Stimulated activated memory B cell treated with anti-CD40 and anti-IgM and Interleukin-4, amounts not matched to agents 10 μg/mL and 1 μg/mL and 100 μg/mL, for 72 hours (primary cell): ENCODE measurements at regions not wholly inside any gene's neighbourhood (a gene's known extent, or its start where the extent isn't known, plus 50 kb on each side); places are given as distances from the start of the nearest gene placed in this dataset.
A peak's percentile ranks its signal among the peaks of the same experiment; 100 is the strongest.

Experiments
- ATAC-seq: fragments of 150-1000 bp; cut with Tn5 transposase; 2 replicates; pipeline ENCODE4 v1.10.0; 2021
- H3K27ac Mint-ChIP-seq: one replicate; pipeline ENCODE4 v1.8.0; 2022; ENCODE audit warnings: mild to moderate bottlenecking, mixed read lengths
- H3K27me3 Mint-ChIP-seq: one replicate; pipeline ENCODE4 v1.8.0; 2022; ENCODE audit warnings: mixed read lengths
- H3K36me3 Mint-ChIP-seq: one replicate; pipeline ENCODE4 v1.8.0; 2022; ENCODE audit warnings: mixed read lengths
- H3K4me1 Mint-ChIP-seq: one replicate; pipeline ENCODE4 v1.8.0; 2022; ENCODE audit warnings: mixed read lengths
- H3K4me3 Mint-ChIP-seq: one replicate; pipeline ENCODE4 v1.8.0; 2022; ENCODE audit warnings: mild to moderate bottlenecking, moderate library complexity, mixed read lengths
- H3K9me3 Mint-ChIP-seq: one replicate; pipeline ENCODE4 v1.8.0; 2022; ENCODE audit warnings: mixed read lengths

DNA sequence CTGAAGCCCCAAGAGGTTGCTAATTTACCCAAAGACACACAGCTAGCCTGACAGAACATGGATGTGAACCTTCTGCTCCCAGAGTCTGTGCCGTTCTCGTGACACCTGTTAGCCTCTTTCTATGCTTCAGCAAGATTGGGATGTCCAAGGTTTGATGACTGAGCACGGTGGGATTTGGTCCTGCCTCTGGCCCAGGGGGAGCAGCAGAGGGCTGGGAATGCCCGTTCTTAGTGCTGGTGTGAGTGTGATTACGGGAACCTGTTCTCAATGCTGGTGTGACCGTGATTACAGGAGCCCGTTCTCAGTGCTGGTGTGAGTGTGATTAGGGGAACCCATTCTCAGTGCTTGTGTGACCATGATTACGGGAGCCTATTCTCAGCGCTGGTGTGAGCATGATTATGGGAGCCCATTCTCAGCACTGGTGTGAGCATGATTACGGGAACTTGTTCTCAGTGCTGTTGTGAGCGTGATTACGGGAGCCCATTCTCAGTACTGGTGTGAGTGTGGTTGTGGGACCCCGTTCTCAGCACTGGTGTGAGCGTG lies 67.3 kb upstream of the SNTG2 start:
- Mint-ChIP-seq H3K9me3 (peaks cover 5% of the 10 kb centered on the region), H3K4me1 (no peaks in the 10 kb centered on the region), H3K4me3 (no peak overlapping the region), H3K27ac (no peak overlapping the region), H3K36me3 (no peaks in the 10 kb centered on the region), H3K27me3 (peaks cover 43% of the 10 kb centered on the region)
- ATAC-seq: no peak

- Mint-ChIP-seq H3K27me3 (peaks cover 43% of the 10 kb centered on the region), H3K4me3 (no peak overlapping the region), H3K36me3 (no peaks in the 10 kb centered on the region), H3K4me1 (no peaks in the 10 kb centered on the region), H3K9me3 (peaks cover 8% of the 10 kb centered on the region), H3K27ac (no peak overlapping the region)
- ATAC-seq: no peak
Observed at GRCh38 chr2:881204-881918, 69.3 kb upstream of the SNTG2 start.

GRCh38 chr2:880201-880970 lies 70.3 kb upstream of the SNTG2 start:
- Mint-ChIP-seq H3K9me3 (peaks cover 8% of the 10 kb centered on the region), H3K36me3 (no peaks in the 10 kb centered on the region), H3K4me3 (no peak overlapping the region), H3K27me3 (peaks cover 34% of the 10 kb centered on the region), H3K4me1 (no peaks in the 10 kb centered on the region), H3K27ac (no peak overlapping the region)
- ATAC-seq: no peak

DNA sequence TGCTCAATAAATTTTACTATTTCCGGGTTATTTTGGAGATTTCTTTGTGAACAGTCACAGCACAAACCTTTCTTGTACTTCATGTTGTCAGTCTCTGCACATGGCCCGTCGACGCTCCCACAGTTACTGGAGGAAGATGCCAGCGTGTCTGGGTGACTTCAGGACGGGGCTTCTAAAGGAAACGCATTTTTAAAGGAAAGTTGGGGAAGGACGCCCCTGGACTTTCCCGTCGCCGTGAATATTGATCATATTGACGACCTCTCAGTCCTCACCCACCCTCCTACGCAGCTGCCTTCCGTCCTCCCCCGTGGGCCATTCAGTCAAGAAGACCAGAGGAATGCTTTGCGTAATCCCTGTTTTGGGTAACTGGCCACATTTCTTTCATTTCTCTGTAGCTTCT lies 71.1 kb upstream of the SNTG2 start:
- H3K36me3 Mint-ChIP-seq: no peaks in the 10 kb centered on the region
- no peak for ATAC-seq
- peaks cover 25% of the 10 kb centered on the region for H3K27me3 Mint-ChIP-seq
- peaks cover 8% of the 10 kb centered on the region for H3K9me3 Mint-ChIP-seq
- H3K27ac Mint-ChIP-seq: no peak overlapping the region
- no peak overlapping the region for H3K4me3 Mint-ChIP-seq
- no peaks in the 10 kb centered on the region for H3K4me1 Mint-ChIP-seq

DNA sequence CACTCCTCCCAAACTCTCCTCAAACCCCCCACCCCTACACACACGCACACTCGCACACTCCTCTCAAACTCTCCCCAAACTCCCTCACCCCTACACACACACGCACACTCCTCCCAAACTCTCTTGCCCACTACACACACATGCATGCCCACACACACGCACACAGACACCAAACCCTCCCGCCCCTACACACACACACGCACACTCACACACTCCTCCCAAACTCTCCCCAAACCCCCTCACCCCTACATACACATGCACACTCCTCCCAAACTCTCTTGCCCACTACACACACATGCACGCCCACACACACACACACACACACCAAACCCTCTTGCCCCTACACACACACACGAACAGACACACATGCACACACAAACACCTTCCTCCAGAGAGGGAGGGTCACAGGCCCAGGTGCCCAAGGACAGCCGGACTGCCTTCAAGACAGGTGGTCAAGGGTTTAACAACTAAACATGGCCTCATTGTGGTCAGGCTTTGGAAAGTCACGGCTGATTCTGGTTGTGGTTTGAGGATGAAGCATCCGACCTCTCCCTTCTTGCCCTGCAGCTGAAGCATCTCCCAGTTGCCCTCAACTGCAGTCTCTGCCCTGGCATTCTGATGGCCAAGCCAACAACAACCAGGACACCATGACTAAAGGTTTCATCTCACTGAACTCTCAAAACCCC lies 72.3 kb upstream of the SNTG2 start:
- Mint-ChIP-seq H3K27me3 (peaks cover 14% of the 10 kb centered on the region), H3K4me3 (no peak overlapping the region), H3K9me3 (peaks cover 8% of the 10 kb centered on the region), H3K27ac (no peak overlapping the region), H3K36me3 (no peaks in the 10 kb centered on the region), H3K4me1 (no peaks in the 10 kb centered on the region)
- peak; percentile 5 for ATAC-seq

DNA sequence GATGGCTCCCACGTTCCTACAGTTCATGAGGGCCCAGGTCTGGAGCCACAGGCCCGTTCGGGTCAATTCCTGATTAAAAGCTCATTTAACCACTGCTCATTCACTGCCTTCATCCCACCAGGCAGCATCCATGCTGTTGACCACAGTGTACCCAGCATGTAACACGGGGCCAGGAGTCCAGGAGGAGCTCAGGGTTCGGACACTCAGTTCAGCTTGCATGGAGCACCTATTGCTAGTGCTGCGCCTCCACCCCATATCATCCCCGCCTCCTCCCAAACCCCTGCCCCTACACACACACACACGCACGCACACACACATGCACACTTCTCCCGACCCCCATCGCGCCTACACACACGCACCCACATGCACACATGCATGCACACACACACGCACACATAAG lies 72.9 kb upstream of the SNTG2 start:
- H3K4me1 Mint-ChIP-seq: no peaks in the 10 kb centered on the region
- peaks cover 8% of the 10 kb centered on the region for H3K9me3 Mint-ChIP-seq
- H3K4me3 Mint-ChIP-seq: no peak overlapping the region
- H3K36me3 Mint-ChIP-seq: no peaks in the 10 kb centered on the region
- H3K27ac Mint-ChIP-seq: no peak overlapping the region
- peak; percentile 12 for ATAC-seq
- peaks cover 14% of the 10 kb centered on the region for H3K27me3 Mint-ChIP-seq

DNA sequence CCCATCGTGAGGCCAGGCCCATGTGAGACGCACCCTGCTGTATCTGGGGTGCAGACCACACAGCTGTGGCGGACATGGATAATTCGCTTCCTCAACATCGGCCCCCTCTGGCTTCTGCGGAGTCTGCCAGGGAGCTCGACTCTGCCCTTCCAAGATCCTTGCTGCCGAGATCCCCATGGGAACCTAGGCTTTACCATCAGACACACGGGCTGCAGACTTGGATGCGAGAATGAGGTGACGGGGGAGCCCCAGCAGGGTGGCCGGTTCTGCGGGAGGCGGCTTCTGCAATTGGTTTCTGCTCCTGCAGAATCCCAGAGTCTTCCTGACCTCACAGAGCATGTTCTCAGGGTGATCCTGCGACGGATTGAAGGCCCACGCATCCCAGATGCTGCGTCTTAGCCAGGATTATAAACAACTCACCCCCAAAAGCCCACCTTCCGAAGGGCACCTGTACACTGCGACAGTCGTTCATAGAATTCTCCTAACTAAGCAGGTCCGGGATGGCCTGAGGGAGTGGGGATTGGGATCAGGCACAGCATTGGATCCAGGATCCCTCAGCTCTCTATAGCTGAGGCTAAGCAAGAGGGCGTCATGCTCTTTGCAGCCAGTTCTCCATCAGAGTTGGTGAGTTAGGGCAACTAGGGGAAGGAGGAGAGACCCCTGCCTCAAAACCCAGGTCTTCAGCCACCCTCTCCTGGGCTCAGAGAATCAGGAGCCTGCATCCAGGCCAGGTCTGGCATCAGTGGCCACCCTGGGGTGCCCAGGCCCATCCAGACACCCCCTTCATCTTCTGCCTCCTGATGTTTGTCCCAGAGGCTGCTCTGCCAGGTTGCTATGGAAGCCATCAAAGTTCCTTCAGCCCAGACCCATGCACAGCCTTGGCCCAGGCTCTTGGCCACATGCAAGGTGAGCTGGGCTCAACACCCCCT lies 74.7 kb upstream of the SNTG2 start:
- no peaks in the 10 kb centered on the region for H3K4me1 Mint-ChIP-seq

GRCh38 chr2:873651-874580 lies 76.7 kb upstream of the SNTG2 start:
- Mint-ChIP-seq H3K9me3 (peaks cover 8% of the 10 kb centered on the region), H3K4me3 (no peak overlapping the region), H3K4me1 (no peaks in the 10 kb centered on the region), H3K36me3 (no peaks in the 10 kb centered on the region), H3K27me3 (peaks cover 28% of the 10 kb centered on the region), H3K27ac (no peak overlapping the region)
- no peak for ATAC-seq

More for the DNA sequence above, 74.7 kb upstream of the SNTG2 start:
- peaks cover 23% of the 10 kb centered on the region for H3K27me3 Mint-ChIP-seq
- no peak overlapping the region for H3K27ac Mint-ChIP-seq
- no peak overlapping the region for H3K4me3 Mint-ChIP-seq
- peaks cover 8% of the 10 kb centered on the region for H3K9me3 Mint-ChIP-seq
- no peak for ATAC-seq
- H3K36me3 Mint-ChIP-seq: no peaks in the 10 kb centered on the region

DNA sequence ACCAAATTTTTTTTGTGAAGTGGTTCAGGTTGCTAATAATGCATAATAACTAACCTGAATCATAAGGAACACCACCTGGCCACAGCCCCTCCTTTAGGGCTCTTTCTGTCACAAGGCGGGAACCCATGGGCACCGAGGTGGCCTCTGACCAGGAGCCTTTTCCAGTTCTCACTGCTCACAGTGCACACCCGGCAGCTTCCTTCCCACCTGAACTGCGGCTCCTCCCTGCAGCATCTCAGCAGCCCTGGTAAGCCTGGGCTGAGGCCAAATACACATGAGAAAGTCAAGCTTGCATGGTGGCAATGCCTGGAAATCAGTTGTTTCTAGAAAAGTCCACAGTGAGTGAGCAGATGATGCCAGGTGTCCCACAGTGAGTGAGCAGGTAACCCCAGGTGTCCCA lies 77.6 kb upstream of the SNTG2 start:
- H3K9me3 Mint-ChIP-seq: peaks cover under 1% of the 10 kb centered on the region
- peaks cover 22% of the 10 kb centered on the region for H3K27me3 Mint-ChIP-seq
- no peaks in the 10 kb centered on the region for H3K4me1 Mint-ChIP-seq
- no peak overlapping the region for H3K4me3 Mint-ChIP-seq
- no peak overlapping the region for H3K27ac Mint-ChIP-seq
- no peaks in the 10 kb centered on the region for H3K36me3 Mint-ChIP-seq
- ATAC-seq: no peak

DNA sequence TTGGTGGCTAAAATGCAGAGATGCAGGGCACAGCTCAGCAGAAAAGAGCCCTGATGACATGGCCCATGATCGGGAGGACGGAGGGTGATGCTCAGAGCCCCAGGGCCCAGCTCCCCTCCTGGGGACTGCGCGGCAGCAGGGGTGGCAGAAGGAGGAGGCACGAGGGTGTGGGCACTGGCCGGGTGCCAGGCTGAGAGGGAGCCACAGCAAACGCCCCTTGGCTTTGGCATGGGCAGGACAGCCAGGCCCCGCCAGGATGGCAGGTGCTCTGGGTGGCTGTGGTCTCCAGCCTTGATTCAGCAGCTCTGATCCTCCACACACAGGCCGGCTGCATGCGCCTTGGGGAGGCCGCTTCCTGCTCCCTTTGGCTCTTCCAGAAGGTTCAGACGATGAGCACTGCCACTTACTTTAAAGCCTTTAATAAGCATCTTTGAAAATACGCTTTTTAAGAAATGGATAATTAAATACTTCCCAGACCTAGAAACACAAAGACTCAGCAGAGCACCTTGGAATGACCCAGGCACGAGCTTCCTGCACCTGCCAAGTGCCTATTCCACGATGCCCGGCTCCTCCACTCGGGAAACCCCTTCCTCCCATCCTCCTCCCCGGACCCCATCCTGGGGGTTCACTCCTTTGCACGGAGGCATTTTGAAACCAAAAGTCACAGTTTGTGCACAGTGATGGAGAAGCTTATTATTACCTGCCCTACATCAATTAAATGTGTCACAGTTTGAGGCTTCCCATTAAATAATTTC lies 78.5 kb upstream of the SNTG2 start:
- H3K27ac Mint-ChIP-seq: no peak overlapping the region
- no peak for ATAC-seq
- no peaks in the 10 kb centered on the region for H3K9me3 Mint-ChIP-seq
- no peaks in the 10 kb centered on the region for H3K4me1 Mint-ChIP-seq
- H3K36me3 Mint-ChIP-seq: no peaks in the 10 kb centered on the region
- H3K4me3 Mint-ChIP-seq: no peak overlapping the region
- peaks cover 24% of the 10 kb centered on the region for H3K27me3 Mint-ChIP-seq

DNA sequence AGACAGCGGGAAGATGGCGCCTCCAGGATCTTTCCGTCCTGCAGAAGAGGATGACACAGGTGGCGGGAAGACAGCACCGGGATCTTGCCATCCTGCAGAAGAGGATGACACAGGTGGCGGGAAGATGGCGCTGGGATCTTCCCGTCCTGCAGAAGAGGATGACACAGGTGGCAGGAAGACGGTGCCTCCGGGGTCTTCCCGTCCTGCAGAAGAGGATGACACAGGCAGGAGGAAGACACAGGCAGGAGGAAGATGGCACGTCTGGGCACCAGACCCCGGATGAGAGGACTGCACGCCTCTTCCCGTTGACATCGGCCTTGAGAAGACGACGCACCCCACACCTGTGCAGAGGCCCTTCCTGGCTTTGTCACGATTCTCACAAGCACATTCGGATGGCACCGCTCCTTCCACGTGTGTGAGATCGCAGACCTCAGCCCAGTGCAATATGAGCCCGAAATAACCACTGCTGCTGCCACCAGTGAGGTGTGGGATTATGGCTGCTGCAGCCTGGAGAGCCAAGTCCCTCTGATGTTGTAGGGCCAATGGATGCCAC lies 79.4 kb upstream of the SNTG2 start:
- H3K4me1 Mint-ChIP-seq: no peaks in the 10 kb centered on the region
- H3K4me3 Mint-ChIP-seq: no peak overlapping the region
- H3K27ac Mint-ChIP-seq: no peak overlapping the region
- ATAC-seq: no peak
- H3K36me3 Mint-ChIP-seq: no peaks in the 10 kb centered on the region
- peaks cover 32% of the 10 kb centered on the region for H3K27me3 Mint-ChIP-seq
- no peaks in the 10 kb centered on the region for H3K9me3 Mint-ChIP-seq

DNA sequence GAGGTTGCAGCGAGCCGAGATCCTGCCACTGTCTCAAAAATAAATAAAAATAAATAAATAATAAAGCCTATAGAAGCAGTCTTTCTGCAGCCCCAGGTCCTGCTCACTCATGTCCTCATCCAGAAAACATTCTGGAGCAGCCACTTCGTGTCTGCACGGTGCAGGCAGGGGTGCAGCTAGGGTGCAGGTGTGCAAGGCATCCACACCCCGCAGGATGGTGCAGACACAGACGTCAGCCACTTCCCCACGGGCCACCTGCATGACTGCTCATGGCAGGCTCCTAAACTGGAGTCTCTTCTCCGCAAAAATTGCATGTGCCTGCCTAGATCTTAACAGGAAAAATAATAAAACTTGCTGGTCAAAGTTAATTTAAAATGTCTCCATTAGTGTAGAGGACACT lies 80.2 kb upstream of the SNTG2 start:
- no peaks in the 10 kb centered on the region for H3K36me3 Mint-ChIP-seq
- peaks cover 40% of the 10 kb centered on the region for H3K27me3 Mint-ChIP-seq
- H3K4me3 Mint-ChIP-seq: no peak overlapping the region
- no peaks in the 10 kb centered on the region for H3K4me1 Mint-ChIP-seq
- ATAC-seq: no peak
- H3K27ac Mint-ChIP-seq: no peak overlapping the region
- H3K9me3 Mint-ChIP-seq: no peaks in the 10 kb centered on the region

GRCh38 chr2:869894-870293 lies 80.8 kb upstream of the SNTG2 start:
- Mint-ChIP-seq H3K27me3 (peaks cover 43% of the 10 kb centered on the region), H3K4me1 (no peaks in the 10 kb centered on the region), H3K4me3 (no peak overlapping the region), H3K36me3 (no peaks in the 10 kb centered on the region), H3K9me3 (no peaks in the 10 kb centered on the region), H3K27ac (no peak overlapping the region)
- ATAC-seq: no peak
